A549 (cell line): ENCODE measurements at regions not wholly inside any gene's neighbourhood (a gene's known extent, or its start where the extent isn't known, plus 50 kb on each side); places are given as distances from the start of the nearest gene placed in this dataset.
"Not testable (repeated sequence)": the region's sequence is repeated elsewhere in the genome, so short reads cannot be mapped to it uniquely, and the experiment has no call there.

Source experiments
- ATAC-seq, 2 experiments: fragments of 200-7000 bp in 1 of 2; fragments of >200 bp in 1 of 2; cut with Nextera tagmentation in 1 of 2; cut with Tn5 transposase in 1 of 2; 3 replicates each; pipeline versions ENCODE4 v1.8.0 to v1.9.1; 2018 to 2020; ENCODE audit warnings: mild to moderate bottlenecking in 1 of 2, moderate library complexity in 1 of 2
- CTCF ChIA-PET: fragments of 300-600 bp; sonication (Branson Sonifier 250); formaldehyde crosslinking; extraction: SDS; loops from one replicate; lab custom pipeline; 2021; ENCODE audit warnings: antibody characterized with exemption, inconsistent platforms; lab: Yijun Ruan, JAX
- POLR2A ChIA-PET: fragments of 350-600 bp; formaldehyde crosslinking; extraction: SDS; loops from one replicate; lab custom pipeline; 2021; ENCODE audit warnings: antibody characterized with exemption, inconsistent platforms; lab: Yijun Ruan, JAX
- DNase-seq, 2 experiments: peaks; one replicate each; pipeline versions ENCODE4 v3.0.0 to v3.0.0-alpha.2; 2011 to 2016; ENCODE audit warnings: low read depth in 1 of 2, low spot score in 1 of 2
- FAIRE-seq: peaks from 2 replicates; lab custom pipeline; 2011; peaks lifted over from hg19 to GRCh38; lab: Jason Lieb, UNC
- H3K27ac ChIP-seq, 2 experiments: fragments of >200 bp; sonication (Bioruptor Twin); formaldehyde crosslinking; 3 replicates each; pipeline ENCODE4 v1.5.1; 2016 to 2017
- H3K4me1 ChIP-seq: fragments of >200 bp; sonication (Bioruptor Twin); formaldehyde crosslinking; 3 replicates; pipeline ENCODE4 v1.6.1; 2016
- H3K4me2 ChIP-seq: fragments of >200 bp; sonication (Bioruptor Twin); formaldehyde crosslinking; 3 replicates; pipeline ENCODE4 v1.6.1; 2016
- H3K4me3 ChIP-seq: fragments of >200 bp; sonication (Bioruptor Twin); formaldehyde crosslinking; 3 replicates; pipeline ENCODE4 v1.5.1; 2016
- H3K9me3 ChIP-seq: fragments of >200 bp; sonication (Bioruptor Twin); formaldehyde crosslinking; 3 replicates; pipeline ENCODE4 v1.6.1; 2016
- BHLHE40 ChIP-seq: IDR thresholded peaks from 2 replicates; pipeline ENCODE4 v1.6.1; 2012; ENCODE audit warnings: low read depth, low read length, inconsistent platforms
- CBX8 ChIP-seq: fragments of 200-600 bp; sonication (generic); IDR thresholded peaks from 2 replicates; pipeline ENCODE4 v1.6.1; 2016
- CEBPB ChIP-seq, 2 experiments: fragments of >200 bp in 1 of 2; sonication (Bioruptor Twin) in 1 of 2; formaldehyde crosslinking in 1 of 2; IDR thresholded peaks; 2 replicates each; pipeline ENCODE4 v1.6.1; 2012 to 2016
- CTCF ChIP-seq: fragments of >200 bp; sonication (Bioruptor Twin); formaldehyde crosslinking; IDR thresholded peaks from 3 replicates; pipeline ENCODE4 v1.5.1; 2016
- EHMT2 ChIP-seq: fragments of 200-600 bp; sonication (generic); IDR thresholded peaks from 2 replicates; pipeline ENCODE4 v1.6.1; 2016; ENCODE audit warnings: antibody characterized with exemption, low read depth, mild to moderate bottlenecking, moderate library complexity
- FOSL2 ChIP-seq, 2 experiments: fragments of 450-650 bp in 1 of 2; fragments of >200 bp in 1 of 2; sonication (Bioruptor Twin) in 1 of 2; formaldehyde crosslinking; IDR thresholded peaks; 2 replicates each; pipeline versions ENCODE4 v1.5.0 to v1.6.1; 2016 to 2020; ENCODE audit warnings: mild to moderate bottlenecking in 1 of 2, moderate library complexity in 1 of 2
- HES2 ChIP-seq: fragments of >200 bp; sonication (Bioruptor Twin); formaldehyde crosslinking; IDR thresholded peaks from 2 replicates; pipeline ENCODE4 v1.6.1; 2016
- HOXB5 ChIP-seq: fragments of 250-450 bp; sonication (Bioruptor Pico); IDR thresholded peaks from 2 replicates; pipeline ENCODE4 v1.5.0; 2020; ENCODE audit warnings: mild to moderate bottlenecking, moderate library complexity
- MAFK ChIP-seq: fragments of 450-650 bp; IDR thresholded peaks from 2 replicates; pipeline ENCODE4 v1.6.1; 2014; ENCODE audit not compliant: partially characterized antibody
- NR3C1 ChIP-seq: fragments of >200 bp; sonication (Bioruptor Twin); formaldehyde crosslinking; IDR thresholded peaks from 3 replicates; pipeline ENCODE4 v1.6.1; 2017
- PBX3 ChIP-seq: IDR thresholded peaks from 2 replicates; pipeline ENCODE4 v1.6.1; 2012
- POLR2A ChIP-seq: IDR thresholded peaks from 2 replicates; pipeline ENCODE4 v1.6.1; 2012; ENCODE audit warnings: mild to moderate bottlenecking, low read length
- POLR2AphosphoS2 ChIP-seq: conservative IDR thresholded peaks from 2 replicates; pipeline ENCODE4 v1.6.1; 2012; ENCODE audit warnings: low read length, improper control_type of control experiment, inconsistent platforms
- REST ChIP-seq: fragments of 200-600 bp; sonication (generic); IDR thresholded peaks from 2 replicates; pipeline ENCODE4 v1.6.1; 2016; ENCODE audit warnings: antibody characterized with exemption, mild to moderate bottlenecking, moderate library complexity
- RFX5 ChIP-seq: fragments of 450-650 bp; IDR thresholded peaks from 2 replicates; pipeline ENCODE4 v1.7.1; 2014; ENCODE audit warnings: antibody characterized with exemption, mild to moderate bottlenecking, moderate library complexity
- RNF2 ChIP-seq: fragments of 200-600 bp; sonication (generic); IDR thresholded peaks from 2 replicates; pipeline ENCODE4 v1.6.1; 2016; ENCODE audit warnings: low read depth, mild to moderate bottlenecking, antibody characterized with exemption, moderate library complexity, borderline replicate concordance
- SMC3 ChIP-seq: fragments of >200 bp; sonication (Bioruptor Twin); formaldehyde crosslinking; IDR thresholded peaks from 3 replicates; pipeline ENCODE4 v1.6.1; 2018; ENCODE audit warnings: inconsistent platforms
- TP53 ChIP-seq: fragments of 250-450 bp; sonication (Bioruptor Pico); IDR thresholded peaks from 2 replicates; pipeline ENCODE4 v1.5.0; 2021; ENCODE audit warnings: mild to moderate bottlenecking, moderate library complexity
- USF2 ChIP-seq: fragments of 450-650 bp; IDR thresholded peaks from 2 replicates; pipeline ENCODE4 v1.6.1; 2014; ENCODE audit warnings: antibody characterized with exemption
- ZC3H11A ChIP-seq: fragments of 450-650 bp; IDR thresholded peaks from 2 replicates; pipeline ENCODE4 v1.6.1; 2014; ENCODE audit warnings: antibody characterized with exemption, mild to moderate bottlenecking
- WGBS: methylation state at CpG from one replicate; pipeline ENCODE4 v1.1.6; 2017; ENCODE audit errors: missing lambda C conversion rate; 5-methylcytosine and 5-hydroxymethylcytosine counted together

- ATAC-seq: no peak
- ChIA-PET CTCF (interaction anchor here (0.7 kb wide), 1 partner anchor 91 kb away, joined by 5 read pairs; no protein-coding TSS in a partner anchor), POLR2A (no interaction called here)
- no peak overlapping the region for H3K4me2 ChIP-seq
- H3K4me3 ChIP-seq: no peak overlapping the region
- WGBS: 35% methylated on average over 7 of the region's 7 CpGs
- no peaks in the 10 kb centered on the region for H3K4me1 ChIP-seq
- no peak for FAIRE-seq
- H3K27ac ChIP-seq: no peak overlapping the region
- no peaks in the 10 kb centered on the region for H3K9me3 ChIP-seq
- DNase-seq: no peak
- TF ChIP-seq CEBPB (IDR thresholded peaks at IDR 0.05): no peak
- TF ChIP-seq EHMT2: no peak
- no peak for TF ChIP-seq RNF2
- TF ChIP-seq, all 56 proteins: peak for 0
Observed at GRCh38 chr10:71015674-71016073, 127.3 kb upstream of the PCBD1 start.

GRCh38 chr10:71020061-71020460 is 131.7 kb upstream of the PCBD1 start:
- H3K27ac ChIP-seq, H3K4me1 ChIP-seq, DNase-seq, H3K9me3 ChIP-seq, FAIRE-seq, H3K4me3 ChIP-seq, H3K4me2 ChIP-seq, POLR2A ChIA-PET, ATAC-seq: not testable (repeated sequence)
- 7% methylated on average over 1 of the region's 1 CpG for WGBS
- CTCF ChIA-PET: interaction anchor here (0.8 to 2.1 kb wide), 3 partner anchors 10 to 26 kb away, joined by 3 to 6 read pairs (median 3); no protein-coding TSS in a partner anchor

- H3K4me2 ChIP-seq: no peak overlapping the region
- H3K4me1 ChIP-seq: no peaks in the 10 kb centered on the region
- no peak for DNase-seq
- peaks cover 3% of the 10 kb centered on the region; the same call in 1 of the 3 replicates for H3K9me3 ChIP-seq
- no peak overlapping the region for H3K27ac ChIP-seq
- POLR2A ChIA-PET: no interaction called here
- no peak overlapping the region for H3K4me3 ChIP-seq
- no peak for ATAC-seq
- 73% methylated on average over 3 of the region's 3 CpGs for WGBS
- TF ChIP-seq POLR2A: no peak
- no peak for TF ChIP-seq RNF2
- no peak for TF ChIP-seq USF2
- TF ChIP-seq CTCF: no peak
- no peak for TF ChIP-seq RFX5
- no peak for TF ChIP-seq MAFK
- no peak for TF ChIP-seq CBX8
- TF ChIP-seq PBX3: no peak
- TF ChIP-seq SMC3: no peak
- no peak for TF ChIP-seq FOSL2 (IDR thresholded peaks at IDR 0.05)
- TF ChIP-seq FOSL2 (CRISPR knock-in tag; IDR thresholded peaks at IDR 0.05): no peak
- no peak for TF ChIP-seq TP53 (CRISPR knock-in tag)
- no peak for TF ChIP-seq HES2
- TF ChIP-seq REST: no peak
- TF ChIP-seq NR3C1: no peak
- no peak for TF ChIP-seq ZC3H11A
- TF ChIP-seq POLR2AphosphoS2: no peak
- TF ChIP-seq HOXB5 (CRISPR knock-in tag): no peak
- no peak for TF ChIP-seq BHLHE40
- CTCF ChIA-PET: interaction anchor here (0.7 to 1.5 kb wide), 4 partner anchors 12 to 185 kb away, joined by 3 to 5 read pairs (median 4); no protein-coding TSS in a partner anchor
- FAIRE-seq: no peak
Observed at GRCh38 chr10:71021402-71021801, 133.0 kb upstream of the PCBD1 start.
